ENCODE measurements at regions not wholly inside any gene's neighbourhood (a gene's known extent, or its start where the extent isn't known, plus 50 kb on each side); places are given as distances from the start of the nearest gene placed in this dataset.

GRCh38 chr12:18895540-18895939 lies 157.6 kb downstream of the CAPZA3 start:
- TF ChIP-seq, protein P1, sequence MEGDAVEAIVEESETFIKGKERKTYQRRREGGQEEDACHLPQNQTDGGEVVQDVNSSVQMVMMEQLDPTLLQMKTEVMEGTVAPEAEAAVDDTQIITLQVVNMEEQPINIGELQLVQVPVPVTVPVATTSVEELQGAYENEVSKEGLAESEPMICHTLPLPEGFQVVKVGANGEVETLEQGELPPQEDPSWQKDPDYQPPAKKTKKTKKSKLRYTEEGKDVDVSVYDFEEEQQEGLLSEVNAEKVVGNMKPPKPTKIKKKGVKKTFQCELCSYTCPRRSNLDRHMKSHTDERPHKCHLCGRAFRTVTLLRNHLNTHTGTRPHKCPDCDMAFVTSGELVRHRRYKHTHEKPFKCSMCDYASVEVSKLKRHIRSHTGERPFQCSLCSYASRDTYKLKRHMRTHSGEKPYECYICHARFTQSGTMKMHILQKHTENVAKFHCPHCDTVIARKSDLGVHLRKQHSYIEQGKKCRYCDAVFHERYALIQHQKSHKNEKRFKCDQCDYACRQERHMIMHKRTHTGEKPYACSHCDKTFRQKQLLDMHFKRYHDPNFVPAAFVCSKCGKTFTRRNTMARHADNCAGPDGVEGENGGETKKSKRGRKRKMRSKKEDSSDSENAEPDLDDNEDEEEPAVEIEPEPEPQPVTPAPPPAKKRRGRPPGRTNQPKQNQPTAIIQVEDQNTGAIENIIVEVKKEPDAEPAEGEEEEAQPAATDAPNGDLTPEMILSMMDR (IDR thresholded peaks at IDR 0.05; ENCODE audit: control insufficient read depth, extremely low read depth, insufficient read depth) = no peak
- DNase-seq (ENCODE audit: low read depth) = no peak
- no peak overlapping the region for H3K4me3 ChIP-seq (ENCODE audit: low read depth, low read length)

DNA sequence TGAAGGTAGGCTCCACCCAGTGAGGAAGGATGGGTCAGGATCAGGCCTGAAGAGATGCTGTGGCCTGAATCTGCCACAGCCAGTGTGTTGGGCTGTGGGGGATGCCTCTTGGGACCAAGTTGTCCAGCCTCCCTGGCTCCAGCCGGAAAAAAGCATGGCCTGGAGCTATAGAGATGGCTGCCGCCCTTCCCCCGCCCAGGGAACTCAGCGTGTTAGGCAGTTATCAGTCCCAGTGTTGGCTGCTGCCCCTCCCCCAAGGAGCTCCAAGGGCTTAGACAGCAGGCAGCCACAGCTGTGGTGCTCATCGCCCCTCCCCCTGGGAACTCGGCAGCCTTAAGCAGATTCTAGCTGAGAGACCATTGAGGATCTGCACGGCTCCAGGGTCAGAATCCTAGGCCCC lies 158.0 kb downstream of the CAPZA3 start:
- TF ChIP-seq, protein P1 (IDR thresholded peaks at IDR 0.05; ENCODE audit: control insufficient read depth, extremely low read depth, insufficient read depth) = no peak
- no peak for DNase-seq (ENCODE audit: low read depth)
- no peak overlapping the region for H3K4me3 ChIP-seq (ENCODE audit: low read depth, low read length)

DNA sequence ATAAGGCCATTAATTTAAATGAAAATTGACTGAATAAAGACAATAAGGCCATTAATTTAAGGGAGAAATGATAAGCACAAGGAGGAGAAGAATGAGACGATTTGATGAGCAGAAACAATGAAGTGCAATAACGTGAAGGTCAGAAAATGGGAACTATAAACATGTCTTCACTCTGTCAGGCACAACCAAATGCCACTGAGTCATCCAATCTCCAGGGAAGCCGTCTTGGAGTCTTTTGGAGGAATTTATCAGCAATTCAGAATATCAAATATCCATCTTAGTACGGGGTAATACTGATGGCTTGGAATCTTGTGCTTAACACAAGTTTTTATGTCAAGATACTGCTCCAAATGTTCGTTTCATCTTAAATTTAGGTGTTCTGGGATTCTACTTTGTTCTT lies 159.9 kb downstream of the CAPZA3 start:
- TF ChIP-seq, protein P1 (IDR thresholded peaks at IDR 0.05; ENCODE audit: control insufficient read depth, extremely low read depth, insufficient read depth) = no peak
- DNase-seq (ENCODE audit: low read depth) = no peak
- H3K4me3 ChIP-seq (ENCODE audit: low read depth, low read length) = no peak overlapping the region

GRCh38 chr12:18898470-18898869 lies 160.6 kb downstream of the CAPZA3 start:
- no peak for DNase-seq (ENCODE audit: low read depth)
- TF ChIP-seq, protein P1 (IDR thresholded peaks at IDR 0.05; ENCODE audit: control insufficient read depth, extremely low read depth, insufficient read depth) = no peak
- H3K4me3 ChIP-seq (ENCODE audit: low read depth, low read length) = no peak overlapping the region

GRCh38 chr12:18899162-18899561 lies 161.2 kb downstream of the CAPZA3 start:
- H3K4me3 ChIP-seq (ENCODE audit: low read depth, low read length) = no peak overlapping the region
- no peak for DNase-seq (ENCODE audit: low read depth)
- TF ChIP-seq, protein P1 (IDR thresholded peaks at IDR 0.05; ENCODE audit: control insufficient read depth, extremely low read depth, insufficient read depth) = no peak

DNA sequence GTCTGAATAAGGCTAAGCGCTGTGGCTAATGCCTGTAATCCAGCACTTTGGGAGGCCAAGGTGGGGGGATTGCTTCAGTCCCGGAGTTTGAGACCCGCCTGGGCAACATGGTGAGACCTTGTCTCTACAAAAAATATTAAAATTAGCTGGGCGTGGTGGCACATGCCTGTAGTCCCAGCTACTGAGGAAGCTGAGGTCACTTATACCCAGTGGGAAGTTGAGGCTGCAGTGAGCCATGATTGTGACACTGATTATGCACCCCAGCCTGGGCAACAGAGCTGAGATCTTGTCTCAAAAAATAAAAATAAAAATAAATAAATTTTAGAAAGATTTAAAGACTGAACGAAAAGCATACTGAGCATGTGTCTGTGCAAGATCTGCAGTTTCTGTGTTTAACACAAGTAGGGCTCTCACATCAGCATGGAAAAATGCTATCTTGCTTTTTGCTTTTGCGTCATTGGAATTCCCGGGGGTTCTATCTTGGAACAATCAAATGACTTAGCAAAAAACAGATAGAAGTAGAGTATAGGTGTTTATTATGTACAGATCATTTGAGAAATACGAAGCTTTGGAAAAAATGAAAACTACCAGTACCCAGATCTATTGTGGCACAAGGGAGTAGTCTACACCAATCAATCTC lies 161.9 kb downstream of the CAPZA3 start:
- no peak overlapping the region for H3K4me3 ChIP-seq (ENCODE audit: low read depth, low read length)
- TF ChIP-seq, protein P1 (IDR thresholded peaks at IDR 0.05; ENCODE audit: control insufficient read depth, extremely low read depth, insufficient read depth) = no peak
- no peak for DNase-seq (ENCODE audit: low read depth)

- DNase-seq (ENCODE audit: low read depth) = no peak
- no peak overlapping the region for H3K4me3 ChIP-seq (ENCODE audit: low read depth, low read length)
- TF ChIP-seq, protein P1 (IDR thresholded peaks at IDR 0.05; ENCODE audit: control insufficient read depth, extremely low read depth, insufficient read depth) = no peak
Measured at GRCh38 chr12:18905134-18905533, 167.2 kb downstream of the CAPZA3 start.

Measured in LNCaP clone FGC (cell line).